ENCODE measurements at regions not wholly inside any gene's neighbourhood (a gene's known extent, or its start where the extent isn't known, plus 50 kb on each side); places are given as distances from the start of the nearest gene placed in this dataset.

- H3K4me3 Mint-ChIP-seq = no peak overlapping the region
- H3K9me3 Mint-ChIP-seq = peaks cover 7% of the 10 kb centered on the region
- H3K27ac Mint-ChIP-seq = no peak overlapping the region
- no peak for ATAC-seq
- no peaks in the 10 kb centered on the region for H3K4me1 Mint-ChIP-seq
- H3K27me3 Mint-ChIP-seq = no peaks in the 10 kb centered on the region
- no peaks in the 10 kb centered on the region for H3K36me3 Mint-ChIP-seq
These were observed 265.0 kb upstream of the FAT4 start for GRCh38 chr4:125049711-125050110.

- ATAC-seq = no peak
- Mint-ChIP-seq H3K27me3 (no peaks in the 10 kb centered on the region), H3K36me3 (no peaks in the 10 kb centered on the region), H3K27ac (no peak overlapping the region), H3K4me1 (no peaks in the 10 kb centered on the region), H3K4me3 (no peak overlapping the region), H3K9me3 (peaks cover 7% of the 10 kb centered on the region)
These were observed 269.4 kb upstream of the FAT4 start for GRCh38 chr4:125045311-125045710.

- ATAC-seq = no peak
- Mint-ChIP-seq H3K27ac (no peak overlapping the region), H3K9me3 (peaks cover 7% of the 10 kb centered on the region), H3K4me1 (no peaks in the 10 kb centered on the region), H3K4me3 (no peak overlapping the region), H3K27me3 (no peaks in the 10 kb centered on the region), H3K36me3 (no peaks in the 10 kb centered on the region)
These were observed 269.9 kb upstream of the FAT4 start for GRCh38 chr4:125044886-125045285.

GRCh38 chr4:125043486-125043885 is 271.3 kb upstream of the FAT4 start:
- Mint-ChIP-seq H3K4me1 (no peaks in the 10 kb centered on the region), H3K9me3 (peaks cover 3% of the 10 kb centered on the region), H3K36me3 (no peaks in the 10 kb centered on the region), H3K4me3 (no peak overlapping the region), H3K27me3 (no peaks in the 10 kb centered on the region), H3K27ac (no peak overlapping the region)
- no peak for ATAC-seq

GRCh38 chr4:125042041-125042440 is 272.7 kb upstream of the FAT4 start:
- Mint-ChIP-seq H3K27me3 (no peaks in the 10 kb centered on the region), H3K27ac (no peak overlapping the region), H3K4me1 (no peaks in the 10 kb centered on the region), H3K36me3 (no peaks in the 10 kb centered on the region), H3K9me3 (peaks cover 3% of the 10 kb centered on the region), H3K4me3 (no peak overlapping the region)
- ATAC-seq = no peak

- Mint-ChIP-seq H3K27ac (no peak overlapping the region), H3K9me3 (no peaks in the 10 kb centered on the region), H3K4me3 (no peak overlapping the region), H3K27me3 (no peaks in the 10 kb centered on the region), H3K4me1 (no peaks in the 10 kb centered on the region), H3K36me3 (no peaks in the 10 kb centered on the region)
- no peak for ATAC-seq
These were observed 273.3 kb upstream of the FAT4 start for GRCh38 chr4:125041372-125041930.

GRCh38 chr4:125039550-125039949 is 275.2 kb upstream of the FAT4 start:
- no peaks in the 10 kb centered on the region for H3K27me3 Mint-ChIP-seq
- peaks cover 3% of the 10 kb centered on the region for H3K9me3 Mint-ChIP-seq
- no peak for ATAC-seq
- H3K4me3 Mint-ChIP-seq = no peak overlapping the region
- no peaks in the 10 kb centered on the region for H3K36me3 Mint-ChIP-seq
- H3K27ac Mint-ChIP-seq = no peak overlapping the region
- H3K4me1 Mint-ChIP-seq = no peaks in the 10 kb centered on the region

- H3K9me3 Mint-ChIP-seq = peaks cover 4% of the 10 kb centered on the region
- no peaks in the 10 kb centered on the region for H3K27me3 Mint-ChIP-seq
- no peak overlapping the region for H3K4me3 Mint-ChIP-seq
These were observed 291.8 kb upstream of the FAT4 start for GRCh38 chr4:125022855-125023501.

GRCh38 chr4:125021189-125021588 is 293.6 kb upstream of the FAT4 start:
- Mint-ChIP-seq H3K4me3 (no peak overlapping the region), H3K4me1 (no peaks in the 10 kb centered on the region), H3K9me3 (peaks cover 4% of the 10 kb centered on the region), H3K27me3 (no peaks in the 10 kb centered on the region), H3K27ac (no peak overlapping the region), H3K36me3 (no peaks in the 10 kb centered on the region)
- ATAC-seq = no peak

More at GRCh38 chr4:125022855-125023501, 291.8 kb upstream of the FAT4 start:
- no peaks in the 10 kb centered on the region for H3K4me1 Mint-ChIP-seq
- no peak overlapping the region for H3K27ac Mint-ChIP-seq
- no peaks in the 10 kb centered on the region for H3K36me3 Mint-ChIP-seq
- no peak for ATAC-seq

GRCh38 chr4:125020089-125021034 is 294.4 kb upstream of the FAT4 start:
- Mint-ChIP-seq H3K4me3 (no peak overlapping the region), H3K36me3 (no peaks in the 10 kb centered on the region), H3K9me3 (peaks cover 4% of the 10 kb centered on the region), H3K27me3 (no peaks in the 10 kb centered on the region), H3K27ac (no peak overlapping the region), H3K4me1 (no peaks in the 10 kb centered on the region)
- no peak for ATAC-seq

- H3K27me3 Mint-ChIP-seq = no peaks in the 10 kb centered on the region
- no peak for ATAC-seq
- H3K4me3 Mint-ChIP-seq = no peak overlapping the region
- peaks cover 4% of the 10 kb centered on the region for H3K9me3 Mint-ChIP-seq
- H3K27ac Mint-ChIP-seq = no peak overlapping the region
- no peaks in the 10 kb centered on the region for H3K36me3 Mint-ChIP-seq
- H3K4me1 Mint-ChIP-seq = no peaks in the 10 kb centered on the region
These were observed 297.9 kb upstream of the FAT4 start for GRCh38 chr4:125016892-125017299.

- H3K27me3 Mint-ChIP-seq = no peaks in the 10 kb centered on the region
- no peaks in the 10 kb centered on the region for H3K9me3 Mint-ChIP-seq
- H3K27ac Mint-ChIP-seq = no peak overlapping the region
- no peaks in the 10 kb centered on the region for H3K4me1 Mint-ChIP-seq
- H3K36me3 Mint-ChIP-seq = no peaks in the 10 kb centered on the region
- H3K4me3 Mint-ChIP-seq = no peak overlapping the region
- no peak for ATAC-seq
These were observed 300.9 kb upstream of the FAT4 start for GRCh38 chr4:125013891-125014290.

GRCh38 chr4:125011646-125012045 is 299.1 kb upstream of the ANKRD50 start:
- Mint-ChIP-seq H3K27ac (no peak overlapping the region), H3K4me1 (no peaks in the 10 kb centered on the region), H3K36me3 (no peaks in the 10 kb centered on the region), H3K9me3 (peaks cover 2% of the 10 kb centered on the region), H3K4me3 (no peak overlapping the region), H3K27me3 (no peaks in the 10 kb centered on the region)
- ATAC-seq = no peak

GRCh38 chr4:125010796-125011503 is 298.4 kb upstream of the ANKRD50 start:
- Mint-ChIP-seq H3K27ac (no peak overlapping the region), H3K27me3 (no peaks in the 10 kb centered on the region)

GRCh38 chr4:125008676-125009075 is 296.1 kb upstream of the ANKRD50 start:
- Mint-ChIP-seq H3K4me3 (no peak overlapping the region), H3K36me3 (no peaks in the 10 kb centered on the region), H3K27me3 (no peaks in the 10 kb centered on the region), H3K27ac (no peak overlapping the region), H3K9me3 (peaks cover 3% of the 10 kb centered on the region), H3K4me1 (no peaks in the 10 kb centered on the region)
- ATAC-seq = no peak

More at GRCh38 chr4:125010796-125011503, 298.4 kb upstream of the ANKRD50 start:
- ATAC-seq = no peak
- H3K4me1 Mint-ChIP-seq = no peaks in the 10 kb centered on the region
- no peak overlapping the region for H3K4me3 Mint-ChIP-seq
- peaks cover 3% of the 10 kb centered on the region for H3K9me3 Mint-ChIP-seq
- no peaks in the 10 kb centered on the region for H3K36me3 Mint-ChIP-seq
